Hematopoietic multipotent progenitor cell treated with erythropoietin and hydrocortisone succinate and interleukin-3 and kit ligand, for 6 days (in vitro differentiated cells): ENCODE measurements at regions not wholly inside any gene's neighbourhood (a gene's known extent, or its start where the extent isn't known, plus 50 kb on each side); places are given as distances from the start of the nearest gene placed in this dataset.

Source experiments
- DNase-seq: peaks from one replicate; pipeline ENCODE4 v3.0.0-alpha.2; 2015

DNA sequence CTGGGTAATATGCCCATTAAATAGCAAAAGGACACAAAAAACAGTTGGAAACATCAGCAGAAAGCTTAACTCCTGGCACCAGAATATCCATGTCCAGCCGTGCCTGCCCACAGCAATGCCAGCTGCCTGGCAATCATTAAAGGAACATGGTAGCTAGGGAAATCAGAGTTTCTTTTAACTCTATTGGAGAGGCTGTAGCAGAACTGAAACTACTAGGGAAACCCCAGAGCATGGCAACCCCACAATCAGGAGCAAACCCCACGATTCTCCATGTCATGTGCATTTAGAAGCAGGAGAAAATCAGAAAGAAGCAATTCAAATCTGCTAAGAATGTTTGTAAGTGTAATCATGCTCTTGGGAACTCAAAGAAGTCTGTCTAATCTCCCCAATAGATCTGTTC is 409.0 kb upstream of the SMIM21 start:
- DNase-seq: no peak

DNA sequence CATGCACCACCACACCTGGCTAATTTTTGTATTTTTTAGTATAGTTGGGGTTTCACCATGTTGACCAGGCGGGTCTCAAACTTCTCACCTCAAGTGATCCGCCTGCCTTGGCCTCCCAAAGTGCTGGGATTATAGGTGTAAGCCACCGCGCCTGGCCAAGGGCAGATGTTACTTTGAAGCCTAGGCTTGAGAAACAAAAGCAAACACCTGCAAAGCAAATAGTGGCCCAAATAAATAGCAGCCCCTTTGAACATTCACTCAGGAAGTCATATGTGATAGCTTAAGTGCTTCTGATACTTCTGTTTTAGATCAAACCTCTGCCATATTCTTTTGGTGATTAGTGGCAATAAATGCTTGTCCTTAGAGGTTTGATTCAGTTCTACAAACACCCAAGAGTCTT is 404.5 kb upstream of the SMIM21 start:
- DNase-seq: no peak

GRCh38 chr18:75830828-75831227 is 403.3 kb upstream of the SMIM21 start:
- no peak for DNase-seq

DNA sequence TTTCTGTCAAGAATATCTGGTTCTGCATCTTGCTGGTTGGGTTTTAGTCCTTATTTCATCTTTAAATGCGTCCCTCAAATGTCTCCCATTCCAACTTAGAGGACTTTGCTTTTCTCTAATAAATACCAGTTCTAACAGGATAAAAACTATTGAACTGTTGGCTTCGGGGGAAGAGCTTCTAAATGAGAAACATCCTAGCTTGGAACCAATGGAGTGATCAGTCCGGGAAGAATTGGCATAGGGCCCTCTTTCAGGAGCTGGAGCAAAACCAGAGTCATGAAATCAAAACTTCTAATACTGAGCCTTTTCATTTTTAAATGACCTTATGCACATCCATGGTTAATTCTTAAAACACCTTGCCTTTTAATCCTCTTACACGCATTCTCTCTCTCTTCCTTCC is 401.6 kb upstream of the SMIM21 start:
- DNase-seq: no peak

GRCh38 chr18:75828379-75828778 is 400.9 kb upstream of the SMIM21 start:
- DNase-seq: no peak

- DNase-seq: no peak
Observed at GRCh38 chr18:75827751-75828287, 400.3 kb upstream of the SMIM21 start.

DNA sequence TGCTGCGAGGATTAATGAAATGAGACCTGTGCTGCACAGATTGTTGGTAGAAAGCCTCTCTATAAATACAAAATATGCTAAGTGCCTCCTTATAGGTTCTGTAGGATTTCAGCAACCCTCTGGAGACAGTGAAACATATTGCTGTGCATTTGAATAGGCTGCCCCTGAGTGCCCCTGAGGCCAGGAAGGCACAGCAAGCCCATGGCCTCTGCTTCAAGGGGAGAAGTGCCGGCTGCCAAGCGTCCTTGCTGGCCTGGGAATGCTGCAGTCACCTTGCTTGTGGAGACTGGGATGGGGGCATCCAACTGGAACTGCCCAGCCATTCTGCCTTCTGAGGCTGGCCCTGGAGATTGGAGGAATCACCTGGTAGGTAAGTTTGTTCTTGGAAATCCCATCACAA is 397.2 kb upstream of the SMIM21 start:
- no peak for DNase-seq

DNA sequence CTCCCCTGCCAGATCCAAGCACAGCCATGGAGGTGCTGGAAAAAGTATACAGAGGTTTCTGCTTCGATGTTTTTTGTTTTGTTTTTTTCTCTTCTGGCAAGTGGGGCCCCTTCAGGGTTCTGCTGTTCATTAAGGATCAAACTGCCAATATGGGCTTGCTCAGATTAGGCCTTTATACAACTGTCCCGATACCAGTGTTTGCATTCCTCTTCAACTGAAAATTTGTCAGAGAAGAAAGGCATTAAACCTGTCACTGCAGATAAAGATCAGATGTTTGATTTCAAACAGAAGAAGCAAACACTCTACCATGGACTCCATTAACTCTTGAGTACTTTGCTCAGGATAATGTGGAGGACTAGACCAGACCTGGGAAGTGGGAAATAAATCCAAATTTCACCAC is 396.0 kb upstream of the SMIM21 start:
- DNase-seq: no peak

GRCh38 chr18:75818383-75818782 is 390.9 kb upstream of the SMIM21 start:
- no peak for DNase-seq

DNA sequence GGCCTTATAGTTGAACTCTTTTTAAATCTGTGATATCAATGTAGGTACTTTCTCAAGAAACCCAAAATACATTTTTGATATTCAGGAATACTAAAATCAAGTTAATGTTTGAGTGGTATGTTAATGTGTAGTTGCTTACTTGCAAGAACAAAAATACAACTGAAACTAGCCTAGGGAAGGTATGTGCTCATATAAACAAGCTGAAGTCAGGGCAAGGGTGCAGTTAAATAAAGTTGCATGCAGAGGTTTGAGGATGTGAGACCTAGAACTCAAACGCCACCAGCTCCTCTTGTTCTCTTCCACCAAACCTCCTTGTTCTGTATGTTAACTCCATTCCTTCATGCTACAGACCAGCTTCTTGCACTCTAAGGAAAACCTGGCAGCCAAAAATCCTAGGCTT is 388.3 kb upstream of the SMIM21 start:
- no peak for DNase-seq

DNA sequence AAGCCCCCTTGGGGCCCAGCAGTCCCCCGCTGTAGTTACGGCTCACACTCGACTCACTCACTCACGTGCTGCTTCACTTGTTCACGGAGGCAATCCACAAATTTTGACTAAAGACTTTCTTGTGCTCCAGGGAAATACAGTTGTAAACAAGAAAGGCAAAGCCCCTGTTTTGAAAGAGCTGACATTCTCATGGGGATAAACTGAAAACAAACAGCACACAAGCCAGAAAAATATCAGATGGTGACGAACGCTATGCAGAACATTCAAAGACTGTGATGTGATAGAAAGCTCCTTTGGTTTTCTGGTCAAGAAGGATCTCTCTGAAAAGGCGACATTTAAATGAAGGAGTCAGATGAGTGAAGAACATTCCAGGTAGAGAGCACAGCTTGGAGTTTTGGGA is 385.3 kb upstream of the SMIM21 start:
- no peak for DNase-seq

- no peak for DNase-seq
Observed at GRCh38 chr18:75810961-75811551, 383.6 kb upstream of the SMIM21 start.

DNA sequence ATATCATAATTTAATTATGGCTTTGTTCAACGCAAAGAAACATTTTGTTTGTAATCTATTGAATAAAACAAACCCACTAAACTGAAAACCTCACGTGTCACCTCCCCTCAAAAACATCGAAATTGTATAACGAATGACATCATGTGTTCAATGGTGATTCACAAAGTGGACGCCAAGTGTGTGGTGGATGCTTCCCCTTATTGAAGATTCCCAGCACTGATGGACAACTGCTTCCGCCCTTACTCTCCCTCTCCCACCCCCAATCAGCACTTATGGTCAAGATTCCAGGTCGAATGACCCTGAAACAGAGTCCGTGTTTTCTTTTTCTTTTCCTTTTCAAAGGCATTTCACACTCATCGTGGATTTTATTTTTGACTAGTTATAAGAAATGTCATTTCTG is 383.0 kb upstream of the SMIM21 start:
- no peak for DNase-seq

GRCh38 chr18:75809926-75810255 is 382.4 kb upstream of the SMIM21 start:
- DNase-seq: no peak

- DNase-seq: no peak
Observed at GRCh38 chr18:75809151-75809925, 381.8 kb upstream of the SMIM21 start.

GRCh38 chr18:75805265-75805664 is 377.8 kb upstream of the SMIM21 start:
- no peak for DNase-seq

- no peak for DNase-seq
Observed at GRCh38 chr18:75802681-75803080, 375.2 kb upstream of the SMIM21 start.

DNA sequence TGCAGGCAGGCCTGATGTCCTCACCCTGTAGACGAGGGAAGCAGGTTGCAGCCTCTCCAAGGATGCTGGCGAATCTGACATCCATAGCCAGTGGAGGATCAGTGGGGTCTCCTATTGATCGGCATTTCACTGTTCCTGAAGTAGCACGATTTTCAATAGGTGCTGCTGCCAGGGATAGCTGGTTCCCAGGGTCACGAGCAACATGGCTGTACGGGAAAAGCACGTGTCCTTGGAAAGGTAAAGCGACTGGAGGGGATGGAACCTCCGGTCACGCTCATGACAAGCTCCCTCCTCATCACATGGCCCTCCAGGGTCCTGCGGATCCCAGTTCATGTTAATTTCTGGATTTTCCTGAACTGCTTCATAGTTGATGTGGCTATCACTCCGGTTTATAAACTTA is 373.7 kb upstream of the SMIM21 start:
- no peak for DNase-seq

DNA sequence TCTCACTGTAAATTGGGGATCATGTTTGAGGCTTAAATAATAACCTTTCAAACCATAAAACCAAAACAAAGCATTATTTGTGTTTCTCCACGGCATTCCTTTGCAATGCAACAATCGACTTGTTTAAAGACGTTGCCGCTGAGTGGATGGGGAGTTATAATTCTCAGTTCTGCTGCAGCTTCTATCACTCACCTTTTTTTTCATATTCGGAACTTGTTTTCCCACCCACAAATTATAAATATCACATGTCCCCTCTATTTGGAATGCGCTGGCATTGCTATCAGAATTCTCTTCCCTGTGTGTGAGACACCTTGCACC is 372.8 kb upstream of the SMIM21 start:
- no peak for DNase-seq

GRCh38 chr18:75799449-75800330 is 372.2 kb upstream of the SMIM21 start:
- DNase-seq: no peak

DNA sequence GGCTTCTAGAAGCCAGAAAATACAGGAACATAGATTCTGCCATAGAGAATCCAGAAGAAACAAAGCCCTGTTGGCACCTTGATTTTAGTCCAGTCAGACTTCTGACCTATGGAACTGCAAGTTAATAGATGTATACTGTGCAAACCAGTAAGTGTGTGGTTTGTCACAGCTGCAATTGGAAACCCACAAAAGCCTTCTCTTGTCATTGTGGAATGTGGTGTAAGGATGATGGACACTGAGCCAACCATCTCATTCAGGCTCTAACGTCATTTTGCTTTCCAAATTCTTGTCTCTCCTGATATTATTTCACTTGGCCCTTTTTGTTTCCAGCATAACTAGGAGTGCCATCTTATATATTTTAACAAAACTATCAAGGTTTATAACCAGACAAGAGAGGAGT is 369.5 kb upstream of the SMIM21 start:
- no peak for DNase-seq

DNA sequence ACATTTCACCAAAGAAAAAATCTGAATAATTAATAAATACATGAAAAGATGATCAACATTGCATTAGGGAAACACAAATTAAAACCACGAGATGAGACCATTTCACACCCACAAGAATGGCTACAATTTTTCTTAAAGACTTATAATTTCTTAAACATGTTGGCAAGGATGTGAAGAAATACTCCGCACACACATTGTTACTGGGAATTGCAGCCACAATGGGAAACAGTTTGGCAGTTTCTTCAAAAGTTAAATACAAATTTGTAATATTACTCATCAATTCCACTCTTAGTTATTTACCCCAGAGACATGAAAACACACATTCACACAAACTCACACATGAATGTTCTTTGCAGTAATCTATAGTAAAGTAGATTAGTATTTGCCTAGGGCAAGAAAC is 363.3 kb upstream of the SMIM21 start:
- no peak for DNase-seq

- no peak for DNase-seq
Observed at GRCh38 chr18:75790111-75790510, 362.6 kb upstream of the SMIM21 start.

GRCh38 chr18:75785834-75786233 is 358.3 kb upstream of the SMIM21 start:
- no peak for DNase-seq
